ENCODE measurements at regions not wholly inside any gene's neighbourhood (a gene's known extent, or its start where the extent isn't known, plus 50 kb on each side); places are given as distances from the start of the nearest gene placed in this dataset.

DNA sequence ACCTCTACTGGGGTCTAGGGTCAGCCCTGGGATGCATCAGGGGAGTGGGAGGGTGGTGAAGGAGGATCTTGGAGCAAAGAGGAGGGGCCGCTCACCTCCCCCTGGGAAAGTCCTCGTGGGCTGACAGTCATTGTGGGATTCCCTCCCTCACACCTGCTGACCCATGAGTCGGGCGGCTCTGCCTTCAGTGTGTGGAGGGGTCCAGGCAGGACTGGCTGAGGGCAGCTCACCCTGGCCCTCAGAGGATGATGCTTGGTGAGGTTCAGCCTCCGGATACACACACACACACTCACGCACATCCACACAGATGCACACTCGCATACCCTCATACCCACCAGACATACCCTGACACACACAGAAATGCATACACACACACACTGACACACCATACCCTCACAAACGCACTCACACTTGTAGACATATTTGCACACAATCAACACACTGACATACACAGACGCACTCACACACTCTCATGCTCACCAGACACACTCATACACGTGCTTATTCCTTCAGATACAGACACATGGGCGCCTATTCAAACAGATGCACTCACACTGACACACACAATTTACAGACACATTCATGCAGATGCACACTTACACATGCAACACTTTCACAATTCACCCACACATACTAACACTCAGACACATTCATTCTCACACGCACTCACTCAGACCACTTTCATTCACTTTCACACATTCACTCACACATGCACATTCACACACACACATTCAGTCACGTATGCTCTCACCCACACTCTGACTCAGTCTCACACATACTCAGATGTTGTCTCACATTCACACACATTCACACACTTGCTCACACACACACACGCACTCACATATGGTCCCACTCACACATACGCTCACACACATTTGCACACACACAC is 105.1 kb upstream of the RPL38 start:
- Histone ChIP-seq H3K27me3 (peaks cover 0 to 23% (median 0%) of the 10 kb centered on the region in 3 donors), H3K4me1 (no peaks in the 10 kb centered on the region), H3K4me3 (no peak overlapping the region), H3K27ac (no peak overlapping the region), H3K9me3 (no peaks in the 10 kb centered on the region), H3K36me3 (no peaks in the 10 kb centered on the region)
- no peak for DNase-seq
- TF ChIP-seq POLR2AphosphoS5 (IDR thresholded peaks at IDR 0.05), result no peak
- TF ChIP-seq, protein P1, sequence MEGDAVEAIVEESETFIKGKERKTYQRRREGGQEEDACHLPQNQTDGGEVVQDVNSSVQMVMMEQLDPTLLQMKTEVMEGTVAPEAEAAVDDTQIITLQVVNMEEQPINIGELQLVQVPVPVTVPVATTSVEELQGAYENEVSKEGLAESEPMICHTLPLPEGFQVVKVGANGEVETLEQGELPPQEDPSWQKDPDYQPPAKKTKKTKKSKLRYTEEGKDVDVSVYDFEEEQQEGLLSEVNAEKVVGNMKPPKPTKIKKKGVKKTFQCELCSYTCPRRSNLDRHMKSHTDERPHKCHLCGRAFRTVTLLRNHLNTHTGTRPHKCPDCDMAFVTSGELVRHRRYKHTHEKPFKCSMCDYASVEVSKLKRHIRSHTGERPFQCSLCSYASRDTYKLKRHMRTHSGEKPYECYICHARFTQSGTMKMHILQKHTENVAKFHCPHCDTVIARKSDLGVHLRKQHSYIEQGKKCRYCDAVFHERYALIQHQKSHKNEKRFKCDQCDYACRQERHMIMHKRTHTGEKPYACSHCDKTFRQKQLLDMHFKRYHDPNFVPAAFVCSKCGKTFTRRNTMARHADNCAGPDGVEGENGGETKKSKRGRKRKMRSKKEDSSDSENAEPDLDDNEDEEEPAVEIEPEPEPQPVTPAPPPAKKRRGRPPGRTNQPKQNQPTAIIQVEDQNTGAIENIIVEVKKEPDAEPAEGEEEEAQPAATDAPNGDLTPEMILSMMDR (IDR thresholded peaks at IDR 0.05), result no peak
- no peak for TF ChIP-seq POLR2A (IDR thresholded peaks at IDR 0.05)
- TF ChIP-seq EP300 (IDR thresholded peaks at IDR 0.05), result no peak
- intact Hi-C loops (cut with DNase I), result no loop called here
- 84 to 88% methylated on average over 15 of the region's 15 CpGs for WGBS, 2 donors

DNA sequence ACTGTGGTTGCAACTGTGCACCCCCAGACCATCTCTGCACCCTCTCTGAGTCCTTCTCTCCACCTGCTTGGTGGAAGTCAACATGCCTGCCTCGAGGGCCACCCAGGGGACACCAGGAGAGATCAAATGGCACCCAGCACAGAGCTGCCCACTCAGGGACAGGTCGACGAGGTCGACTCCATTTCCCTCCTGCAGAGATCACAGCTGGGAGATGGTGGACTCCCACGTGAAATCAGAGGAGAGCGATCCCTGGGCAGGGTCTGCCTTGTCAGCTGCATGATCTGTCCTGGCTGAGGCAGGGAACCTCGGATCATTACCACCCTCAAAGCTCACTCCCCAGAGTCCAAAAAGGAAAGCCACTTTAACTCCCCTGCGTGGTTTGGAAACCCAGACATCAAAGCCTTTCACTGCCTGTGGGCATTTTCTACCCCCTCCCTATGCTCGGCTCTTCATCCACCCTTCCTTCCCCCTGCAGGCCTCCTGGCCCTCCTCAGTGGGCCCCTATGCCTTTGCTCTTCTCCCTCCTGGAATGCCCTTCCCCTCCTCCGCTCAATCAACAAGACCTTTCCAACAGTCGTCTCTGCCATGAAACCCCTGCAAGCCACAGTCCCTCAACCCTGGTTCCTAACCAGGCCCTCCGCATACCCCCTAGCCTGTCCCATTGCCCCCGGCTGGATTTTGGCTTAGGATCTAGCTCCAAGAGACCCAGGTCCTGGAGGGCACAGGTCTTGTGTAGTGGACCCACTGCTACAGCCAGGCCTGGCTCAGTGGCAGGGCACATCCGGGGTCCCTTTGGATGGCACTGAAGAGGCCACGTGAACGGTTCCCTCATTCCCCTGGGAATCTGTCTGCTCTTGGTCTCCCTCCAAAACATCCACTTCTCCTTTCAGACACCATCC is 103.8 kb upstream of the RPL38 start:
- Histone ChIP-seq H3K4me1 (no peaks in the 10 kb centered on the region), H3K4me3 (no peak overlapping the region), H3K9me3 (no peaks in the 10 kb centered on the region), H3K27ac (no peak overlapping the region), H3K27me3 (peaks cover 0 to 23% (median 0%) of the 10 kb centered on the region in 3 donors), H3K36me3 (no peaks in the 10 kb centered on the region)
- no peak for TF ChIP-seq POLR2AphosphoS5 (IDR thresholded peaks at IDR 0.05)
- TF ChIP-seq, protein P1 (IDR thresholded peaks at IDR 0.05), result no peak
- TF ChIP-seq EP300 (IDR thresholded peaks at IDR 0.05), result no peak
- TF ChIP-seq POLR2A (IDR thresholded peaks at IDR 0.05), result no peak
- 60 to 61% methylated on average over 16 of the region's 16 CpGs for WGBS, 2 donors
- intact Hi-C loops (cut with DNase I), result loop anchor here (10.0 kb wide), 1 partner anchor 55 kb away; no protein-coding TSS in a partner anchor
- DNase-seq, result no peak

DNA sequence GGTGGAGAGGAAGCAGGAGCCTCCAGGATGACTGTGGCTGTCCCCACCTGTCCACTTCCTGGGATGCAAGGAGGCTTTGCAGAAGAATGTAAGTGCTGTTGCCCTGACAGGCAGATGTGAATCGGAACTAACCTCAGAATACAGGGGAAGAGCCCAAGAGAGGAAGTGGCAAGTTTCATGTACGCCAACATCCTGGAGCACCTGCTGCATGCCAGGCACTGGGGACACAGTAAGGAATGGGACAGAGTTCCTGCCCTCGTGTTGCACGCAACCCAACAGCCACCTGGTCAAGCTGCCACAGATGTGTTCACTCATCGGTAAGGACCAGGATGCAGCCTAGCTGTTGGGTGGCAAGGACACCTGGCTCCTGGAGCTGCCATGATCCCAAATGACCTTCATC is 98.6 kb upstream of the RPL38 start:
- DNase-seq, result no peak
- H3K27ac ChIP-seq, result no peak overlapping the region
- WGBS, 2 donors, result 63 to 88% methylated on average over 5 of the region's 5 CpGs
- H3K9me3 ChIP-seq, result no peaks in the 10 kb centered on the region
- intact Hi-C loops (cut with DNase I), result loop anchor here (10.0 kb wide), 1 partner anchor 60 kb away; no protein-coding TSS in a partner anchor
- H3K4me3 ChIP-seq, result no peak overlapping the region
- TF ChIP-seq POLR2AphosphoS5 (IDR thresholded peaks at IDR 0.05), result no peak
- TF ChIP-seq EP300 (IDR thresholded peaks at IDR 0.05), result no peak
- TF ChIP-seq POLR2A (IDR thresholded peaks at IDR 0.05), result no peak
- TF ChIP-seq, protein P1 (IDR thresholded peaks at IDR 0.05), result no peak
- no peaks in the 10 kb centered on the region for H3K36me3 ChIP-seq
- H3K27me3 ChIP-seq, result peaks cover 0 to 52% (median 0%) of the 10 kb centered on the region in 3 donors
- H3K4me1 ChIP-seq, result no peaks in the 10 kb centered on the region

DNA sequence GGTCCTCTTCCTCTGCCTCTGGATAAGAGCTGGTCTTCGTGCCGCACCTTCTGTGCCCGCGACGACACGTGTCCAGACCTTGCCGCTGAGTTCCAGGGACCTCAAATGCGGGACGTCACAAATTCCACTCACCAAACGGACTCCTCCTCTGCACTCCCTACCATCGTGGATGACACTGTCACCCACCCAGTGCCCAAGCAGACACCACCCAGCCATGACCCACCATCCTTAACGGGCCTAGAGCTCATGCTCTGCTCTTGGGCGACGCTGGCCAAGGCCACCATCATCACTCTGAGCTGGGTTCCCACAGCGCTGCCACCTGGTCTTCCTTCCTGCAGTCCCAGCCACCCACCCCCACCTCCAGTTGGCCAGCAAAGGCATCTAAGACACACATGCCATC is 96.4 kb upstream of the RPL38 start:
- Histone ChIP-seq H3K27me3 (peaks cover 0 to 53% (median 8%) of the 10 kb centered on the region in 3 donors), H3K27ac (no peak overlapping the region), H3K9me3 (no peaks in the 10 kb centered on the region), H3K36me3 (no peaks in the 10 kb centered on the region), H3K4me1 (no peaks in the 10 kb centered on the region), H3K4me3 (no peak overlapping the region)
- intact Hi-C loops (cut with DNase I), result loop anchor here (10.0 kb wide), 1 partner anchor 62 kb away; no protein-coding TSS in a partner anchor
- DNase-seq, result no peak
- 92 to 93% methylated on average over 15 of the region's 15 CpGs for WGBS, 2 donors
- TF ChIP-seq, protein P1 (IDR thresholded peaks at IDR 0.05), result no peak
- TF ChIP-seq EP300 (IDR thresholded peaks at IDR 0.05) (no peak), POLR2A (IDR thresholded peaks at IDR 0.05) (no peak), POLR2AphosphoS5 (IDR thresholded peaks at IDR 0.05) (no peak)
